Skeletal muscle tissue (tissue), 3 donors: ENCODE measurements at regions not wholly inside any gene's neighbourhood (a gene's known extent, or its start where the extent isn't known, plus 50 kb on each side); places are given as distances from the start of the nearest gene placed in this dataset.

Experiments
- H3K27ac ChIP-seq: one replicate; pipeline ENCODE4 v1.7.0; 2013; ENCODE audit warnings: mild to moderate bottlenecking, low read depth, low read length, inconsistent platforms
- H3K27me3 ChIP-seq, 3 donors: one replicate each; pipeline ENCODE4 v1.7.0; 2013; ENCODE audit warnings: low read length in 3 of 3; ENCODE audit not compliant: control insufficient read depth in 3 of 3, insufficient read depth in 3 of 3
- H3K36me3 ChIP-seq, 3 donors: one replicate each; pipeline ENCODE4 v1.7.0; 2013; ENCODE audit warnings: low read length in 3 of 3; ENCODE audit not compliant: control insufficient read depth in 3 of 3, insufficient read depth in 3 of 3
- H3K4me1 ChIP-seq, 3 donors: one replicate each; pipeline ENCODE4 v1.7.0; 2013; ENCODE audit warnings: low read length in 3 of 3, mild to moderate bottlenecking in 3 of 3; ENCODE audit not compliant: control insufficient read depth in 3 of 3, insufficient read depth in 3 of 3
- H3K4me3 ChIP-seq, 3 donors: one replicate each; pipeline ENCODE4 v1.7.0; 2013; ENCODE audit warnings: low read length in 3 of 3
- H3K9ac ChIP-seq, 3 donors: one replicate each; pipeline ENCODE4 v1.7.0; 2013; ENCODE audit warnings: low read length in 3 of 3, mild to moderate bottlenecking in 3 of 3, moderate library complexity in 2 of 3, low read depth in 1 of 3
- H3K9me3 ChIP-seq, 3 donors: one replicate each; pipeline ENCODE4 v1.7.0; 2013; ENCODE audit warnings: low read length in 3 of 3; ENCODE audit not compliant: control insufficient read depth in 3 of 3
- donor health status: Osteomylitis.

DNA sequence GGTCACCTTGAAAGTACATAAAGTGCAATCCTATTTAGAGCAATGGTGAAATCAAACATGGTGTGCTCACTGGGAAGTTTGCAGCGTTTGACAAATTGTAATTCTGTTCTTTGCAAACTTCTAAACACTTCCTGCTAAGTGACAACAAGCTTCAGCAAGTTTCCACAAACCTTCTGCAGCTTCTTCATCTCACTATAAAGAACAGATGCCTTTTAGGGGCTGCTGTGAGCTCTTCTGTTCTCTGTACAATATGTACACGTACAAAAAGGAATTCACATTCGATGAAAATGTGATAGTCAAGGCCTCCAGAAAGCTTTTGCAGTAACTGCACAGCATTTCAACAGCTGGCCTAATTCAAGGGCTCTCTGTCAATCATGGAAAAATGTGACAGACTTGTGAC lies 543.1 kb downstream of the CETN3 start:
- H3K27ac ChIP-seq: no peak overlapping the region
- H3K9me3 ChIP-seq: no peaks in the 10 kb centered on the region
- H3K9ac ChIP-seq: no peak overlapping the region
- no peaks in the 10 kb centered on the region for H3K36me3 ChIP-seq
- H3K27me3 ChIP-seq: no peaks in the 10 kb centered on the region
- H3K4me1 ChIP-seq: no peaks in the 10 kb centered on the region
- H3K4me3 ChIP-seq: no peak overlapping the region

DNA sequence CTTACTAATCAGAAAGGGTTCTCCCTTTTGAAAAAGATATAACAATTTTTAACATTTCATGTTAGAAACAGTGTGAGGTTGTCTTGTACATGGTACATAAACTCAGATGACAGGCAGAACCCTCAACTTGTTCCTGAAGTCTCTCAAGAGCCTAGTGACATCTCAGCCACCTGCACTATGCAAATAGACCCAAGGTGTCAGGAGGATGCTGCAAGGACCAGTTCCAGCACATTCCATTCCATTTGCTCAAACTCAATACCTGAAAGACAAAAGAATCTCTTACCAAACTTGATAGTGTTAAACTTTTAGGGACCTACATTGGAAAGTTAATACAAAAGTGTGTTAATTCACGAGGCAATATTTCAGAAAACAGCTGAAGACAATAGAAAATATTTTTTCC lies 544.6 kb downstream of the CETN3 start:
- no peaks in the 10 kb centered on the region for H3K27me3 ChIP-seq

GRCh38 chr5:89857790-89858189 lies 551.8 kb downstream of the CETN3 start:
- Histone ChIP-seq H3K36me3 (no peaks in the 10 kb centered on the region), H3K4me1 (no peaks in the 10 kb centered on the region), H3K9ac (no peak overlapping the region), H3K27ac (no peak overlapping the region), H3K27me3 (no peaks in the 10 kb centered on the region), H3K4me3 (no peak overlapping the region), H3K9me3 (no peaks in the 10 kb centered on the region)

More for the DNA sequence above, 544.6 kb downstream of the CETN3 start:
- Histone ChIP-seq H3K4me1 (no peaks in the 10 kb centered on the region), H3K27ac (no peak overlapping the region), H3K36me3 (no peaks in the 10 kb centered on the region), H3K4me3 (no peak overlapping the region), H3K9ac (no peak overlapping the region), H3K9me3 (no peaks in the 10 kb centered on the region)

GRCh38 chr5:89855417-89855816 lies 554.1 kb downstream of the CETN3 start:
- H3K27me3 ChIP-seq: no peaks in the 10 kb centered on the region
- no peak overlapping the region for H3K27ac ChIP-seq
- no peaks in the 10 kb centered on the region for H3K36me3 ChIP-seq
- H3K4me3 ChIP-seq: no peak overlapping the region
- no peak overlapping the region for H3K9ac ChIP-seq
- H3K4me1 ChIP-seq: no peaks in the 10 kb centered on the region
- no peaks in the 10 kb centered on the region for H3K9me3 ChIP-seq

GRCh38 chr5:89851911-89852310 lies 557.6 kb downstream of the CETN3 start:
- H3K9me3 ChIP-seq: no peaks in the 10 kb centered on the region
- no peaks in the 10 kb centered on the region for H3K36me3 ChIP-seq
- no peak overlapping the region for H3K9ac ChIP-seq
- H3K27ac ChIP-seq: no peak overlapping the region
- H3K4me3 ChIP-seq: no peak overlapping the region
- no peaks in the 10 kb centered on the region for H3K27me3 ChIP-seq
- H3K4me1 ChIP-seq: peaks cover 6 to 11% (median 7%) of the 10 kb centered on the region in 3 donors

DNA sequence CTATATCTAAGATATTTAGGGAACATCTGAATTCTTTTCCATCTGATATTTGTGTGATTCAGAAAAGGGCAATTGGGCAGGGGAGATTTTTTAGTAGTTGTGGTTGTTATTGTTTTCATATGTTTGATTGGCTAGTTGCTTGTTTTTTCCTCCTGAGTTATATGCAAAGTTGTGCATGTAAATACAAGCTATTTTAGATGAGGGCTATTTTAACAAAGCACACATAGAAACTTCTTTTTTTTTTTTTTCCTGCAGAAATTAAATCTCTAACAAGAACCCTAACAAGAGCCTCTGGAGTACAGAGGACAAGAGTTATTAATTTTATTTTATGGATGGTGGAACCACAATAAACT lies 559.1 kb downstream of the CETN3 start:
- H3K9ac ChIP-seq: no peak overlapping the region
- no peak overlapping the region for H3K4me3 ChIP-seq
- peaks cover 6 to 11% (median 7%) of the 10 kb centered on the region in 3 donors for H3K4me1 ChIP-seq
- no peaks in the 10 kb centered on the region for H3K27me3 ChIP-seq
- H3K9me3 ChIP-seq: no peaks in the 10 kb centered on the region
- no peak overlapping the region for H3K27ac ChIP-seq
- H3K36me3 ChIP-seq: no peaks in the 10 kb centered on the region

DNA sequence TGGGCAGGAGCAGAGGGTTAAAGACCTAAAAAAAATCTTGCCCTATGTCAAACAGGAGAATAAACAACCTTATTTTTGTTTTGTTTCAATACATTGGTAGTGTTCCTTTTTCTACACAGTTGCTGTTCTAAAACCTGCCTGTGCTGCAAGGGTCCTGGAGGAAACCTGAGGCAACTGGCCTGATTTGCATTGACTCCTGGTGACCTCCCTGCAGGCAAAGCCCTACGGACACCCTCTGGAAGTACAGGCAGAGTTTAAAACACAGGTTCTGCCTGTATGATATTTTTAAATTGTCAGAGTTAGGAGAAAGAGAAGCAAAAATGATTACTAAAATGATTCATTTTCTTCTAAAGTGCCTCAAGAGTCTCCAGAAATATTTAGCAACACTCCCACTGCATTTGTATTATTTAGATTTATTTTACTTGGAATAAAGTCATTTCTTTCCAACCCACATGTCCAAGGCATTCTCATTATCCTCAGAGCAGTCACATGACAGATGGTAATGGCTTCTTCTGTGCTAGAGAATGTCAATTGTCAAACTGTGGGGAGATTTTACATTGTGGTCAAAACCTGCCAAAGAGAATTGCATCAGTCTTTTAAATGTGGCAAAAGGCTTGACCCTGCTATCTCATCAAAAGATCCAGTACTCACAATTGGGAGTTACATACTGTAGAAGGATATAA lies 559.6 kb downstream of the CETN3 start:
- Histone ChIP-seq H3K36me3 (no peaks in the 10 kb centered on the region), H3K9me3 (no peaks in the 10 kb centered on the region), H3K9ac (peak overlapping the region in 1 of 3 donors; percentile 25), H3K4me3 (no peak overlapping the region), H3K27ac (no peak overlapping the region), H3K27me3 (no peaks in the 10 kb centered on the region), H3K4me1 (peaks cover 6 to 11% (median 7%) of the 10 kb centered on the region in 3 donors)

DNA sequence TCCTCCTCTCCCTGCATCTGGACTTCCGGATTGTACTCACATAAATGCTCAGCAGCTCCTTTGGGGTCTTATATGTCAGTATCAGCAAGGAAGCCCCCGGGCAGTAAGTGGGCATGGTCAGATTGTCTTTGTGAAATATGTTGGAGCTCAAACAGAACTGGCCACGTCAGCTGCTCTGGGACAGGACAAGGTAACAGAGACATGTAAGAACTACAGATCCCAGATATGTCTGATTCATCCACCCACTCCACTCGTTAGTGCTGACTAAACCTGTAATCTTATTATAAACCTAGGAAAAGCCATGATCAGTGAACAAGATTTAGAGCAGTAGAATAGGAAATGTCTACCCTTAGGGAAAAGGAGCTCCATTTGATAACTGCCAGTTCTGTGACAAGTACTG lies 561.8 kb downstream of the CETN3 start:
- Histone ChIP-seq H3K27me3 (no peaks in the 10 kb centered on the region), H3K36me3 (no peaks in the 10 kb centered on the region), H3K27ac (no peak overlapping the region)

DNA sequence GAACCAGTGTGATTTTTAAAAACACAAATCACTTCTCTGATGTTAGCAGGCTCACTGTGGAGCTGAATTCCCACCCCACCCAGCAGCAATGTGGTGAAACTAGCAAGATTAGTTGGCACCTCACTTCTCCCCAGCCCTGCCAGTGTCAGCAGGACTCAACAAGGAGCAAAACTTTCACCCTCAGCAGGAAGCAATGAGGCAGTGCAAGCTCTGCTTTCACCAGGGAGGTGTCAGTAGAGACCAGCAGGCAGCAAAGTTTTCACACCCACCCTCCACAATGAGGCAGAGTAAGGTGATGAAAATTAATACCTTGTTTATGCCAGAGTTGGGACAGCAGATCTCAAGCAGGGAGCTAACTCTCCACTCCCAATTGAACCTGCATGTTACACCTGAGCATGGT lies 565.0 kb downstream of the CETN3 start:
- Histone ChIP-seq H3K27ac (no peak overlapping the region), H3K9ac (no peak overlapping the region), H3K4me1 (peaks cover 0 to 3% (median 3%) of the 10 kb centered on the region in 3 donors), H3K9me3 (no peaks in the 10 kb centered on the region), H3K36me3 (no peaks in the 10 kb centered on the region), H3K27me3 (no peaks in the 10 kb centered on the region), H3K4me3 (no peak overlapping the region)

More for the DNA sequence above, 561.8 kb downstream of the CETN3 start:
- H3K9me3 ChIP-seq: no peaks in the 10 kb centered on the region
- H3K4me3 ChIP-seq: no peak overlapping the region
- no peak overlapping the region for H3K9ac ChIP-seq
- H3K4me1 ChIP-seq: peaks cover 6 to 11% (median 7%) of the 10 kb centered on the region in 3 donors

DNA sequence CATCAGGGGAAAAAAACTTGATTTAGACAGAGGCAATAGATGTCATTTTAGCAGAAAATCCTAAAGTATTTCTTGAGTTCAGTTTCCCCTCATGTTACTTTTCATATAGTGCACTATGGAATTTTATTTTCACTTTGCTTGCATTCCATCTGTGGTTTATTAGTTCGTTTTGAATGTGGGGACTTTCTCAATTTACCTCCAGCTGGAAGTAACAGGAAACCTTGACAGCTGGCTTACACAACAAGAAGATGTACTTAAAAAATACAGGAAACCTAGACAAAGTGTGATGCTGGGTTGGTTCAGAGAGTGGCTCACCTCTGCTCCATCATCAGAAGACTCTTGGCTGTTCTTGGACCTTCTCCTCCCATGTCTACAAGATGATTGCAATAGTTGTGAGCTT lies 567.0 kb downstream of the CETN3 start:
- H3K27ac ChIP-seq: no peak overlapping the region
- H3K4me3 ChIP-seq: no peak overlapping the region
- H3K9me3 ChIP-seq: no peaks in the 10 kb centered on the region
- H3K4me1 ChIP-seq: no peaks in the 10 kb centered on the region
- H3K27me3 ChIP-seq: no peaks in the 10 kb centered on the region
- no peak overlapping the region for H3K9ac ChIP-seq
- H3K36me3 ChIP-seq: no peaks in the 10 kb centered on the region
